ENCODE measurements at regions not wholly inside any gene's neighbourhood (a gene's known extent, or its start where the extent isn't known, plus 50 kb on each side); places are given as distances from the start of the nearest gene placed in this dataset.

- 67 to 82% methylated on average over 1 of the region's 1 CpG for WGBS, 2 donors (ENCODE audit: low coverage in 1 of 2)
- Histone ChIP-seq H3K4me3 (no peak overlapping the region), H3K27ac (no peak overlapping the region), H3K9me3 (no peaks in the 10 kb centered on the region), H3K27me3 (no peaks in the 10 kb centered on the region), H3K4me1 (no peaks in the 10 kb centered on the region), H3K36me3 (no peaks in the 10 kb centered on the region)
- intact Hi-C loops (cut with DNase I; ENCODE audit: low total_unique reads) = loop anchor here (10.0 kb wide), 1 partner anchor 657 kb away; no protein-coding TSS in a partner anchor
- in situ Hi-C loops (cut with MboI; ENCODE audit: low pct_ligation_motif_present in 1 of 4, low pct_unique_long_range_greater_than_20kb in 1 of 4, low sequenced_read_pairs in 3 of 4) = no loop called here
- no peak for DNase-seq
- TF ChIP-seq EP300 (IDR thresholded peaks at IDR 0.05; ENCODE audit: low read depth) = no peak
- no peak for TF ChIP-seq POLR2AphosphoS5 (IDR thresholded peaks at IDR 0.05)
- TF ChIP-seq POLR2A (IDR thresholded peaks at IDR 0.05) = no peak
- no peak for TF ChIP-seq CTCF (IDR thresholded peaks at IDR 0.05)
Observed at GRCh38 chr11:27931770-27932169, 176.2 kb downstream of the KIF18A start.

GRCh38 chr11:27930946-27931345, 177.0 kb downstream of the KIF18A start:
- Histone ChIP-seq H3K27me3 (no peaks in the 10 kb centered on the region), H3K36me3 (no peaks in the 10 kb centered on the region), H3K4me1 (no peaks in the 10 kb centered on the region), H3K27ac (no peak overlapping the region), H3K9me3 (no peaks in the 10 kb centered on the region), H3K4me3 (no peak overlapping the region)
- intact Hi-C loops (cut with DNase I; ENCODE audit: low total_unique reads) = loop anchor here (10.0 kb wide), 1 partner anchor 656 kb away; no protein-coding TSS in a partner anchor
- in situ Hi-C loops (cut with MboI; ENCODE audit: low pct_ligation_motif_present in 1 of 4, low pct_unique_long_range_greater_than_20kb in 1 of 4, low sequenced_read_pairs in 3 of 4) = no loop called here
- TF ChIP-seq POLR2A (IDR thresholded peaks at IDR 0.05) = no peak
- TF ChIP-seq POLR2AphosphoS5 (IDR thresholded peaks at IDR 0.05) = no peak
- TF ChIP-seq EP300 (IDR thresholded peaks at IDR 0.05; ENCODE audit: low read depth) = no peak
- TF ChIP-seq CTCF (IDR thresholded peaks at IDR 0.05) = no peak
- DNase-seq = no peak
- 64 to 69% methylated on average over 1 of the region's 1 CpG for WGBS, 2 donors (ENCODE audit: low coverage in 1 of 2)

GRCh38 chr11:27928809-27929208, 179.1 kb downstream of the KIF18A start:
- intact Hi-C loops (cut with DNase I; ENCODE audit: low total_unique reads) = no loop called here
- no peak overlapping the region for H3K27ac ChIP-seq
- H3K36me3 ChIP-seq = no peaks in the 10 kb centered on the region
- TF ChIP-seq POLR2A (IDR thresholded peaks at IDR 0.05) = no peak
- TF ChIP-seq CTCF (IDR thresholded peaks at IDR 0.05) = no peak
- TF ChIP-seq POLR2AphosphoS5 (IDR thresholded peaks at IDR 0.05) = no peak
- no peak for TF ChIP-seq EP300 (IDR thresholded peaks at IDR 0.05; ENCODE audit: low read depth)
- no peaks in the 10 kb centered on the region for H3K4me1 ChIP-seq
- no peak overlapping the region for H3K4me3 ChIP-seq
- no peaks in the 10 kb centered on the region for H3K9me3 ChIP-seq
- 84 to 100% methylated on average over 1 of the region's 1 CpG for WGBS, 2 donors (ENCODE audit: low coverage in 1 of 2)
- no peaks in the 10 kb centered on the region for H3K27me3 ChIP-seq
- no peak for DNase-seq
- in situ Hi-C loops (cut with MboI; ENCODE audit: low pct_ligation_motif_present in 1 of 4, low pct_unique_long_range_greater_than_20kb in 1 of 4, low sequenced_read_pairs in 3 of 4) = no loop called here

- H3K36me3 ChIP-seq = no peaks in the 10 kb centered on the region
- DNase-seq = no peak
- no peaks in the 10 kb centered on the region for H3K4me1 ChIP-seq
- H3K27me3 ChIP-seq = no peaks in the 10 kb centered on the region
- intact Hi-C loops (cut with DNase I; ENCODE audit: low total_unique reads) = no loop called here
- no peak overlapping the region for H3K4me3 ChIP-seq
- 0 to 70% methylated on average over 1 to 4 of the region's 4 CpGs for WGBS, 2 donors (ENCODE audit: low coverage in 1 of 2)
- H3K9me3 ChIP-seq = no peaks in the 10 kb centered on the region
- in situ Hi-C loops (cut with MboI; ENCODE audit: low pct_ligation_motif_present in 1 of 4, low pct_unique_long_range_greater_than_20kb in 1 of 4, low sequenced_read_pairs in 3 of 4) = no loop called here
- no peak overlapping the region for H3K27ac ChIP-seq
- no peak for TF ChIP-seq POLR2AphosphoS5 (IDR thresholded peaks at IDR 0.05)
- TF ChIP-seq POLR2A (IDR thresholded peaks at IDR 0.05) = no peak
- TF ChIP-seq EP300 (IDR thresholded peaks at IDR 0.05; ENCODE audit: low read depth) = no peak
- TF ChIP-seq CTCF (IDR thresholded peaks at IDR 0.05) = no peak
Observed at GRCh38 chr11:27926981-27927481, 180.9 kb downstream of the KIF18A start.
